Motor neuron (in vitro differentiated cells): ENCODE measurements at regions not wholly inside any gene's neighbourhood (a gene's known extent, or its start where the extent isn't known, plus 50 kb on each side); places are given as distances from the start of the nearest gene placed in this dataset.

ENCODE experiments used
- ATAC-seq, 8 experiments: fragments of 200-7000 bp; cut with Tn5 transposase; replicated peaks in 6 of 8; 2 replicates each; pipeline ENCODE4 v1.8.0; 2021; ENCODE audit warnings: mild to moderate bottlenecking in 8 of 8, moderate library complexity in 8 of 8
- H3K27ac ChIP-seq, 2 donors: fragments of 250-450 bp; sonication (Bioruptor Pico); 2 replicates each; pipeline ENCODE4 v1.9.0; 2021; ENCODE audit warnings: antibody characterized with exemption in 2 of 2, mild to moderate bottlenecking in 2 of 2, moderate library complexity in 1 of 2
- H3K4me1 ChIP-seq, 2 donors: fragments of 250-450 bp; sonication (Bioruptor Pico); replicated peaks in 1 of 2; 2 replicates each; pipeline ENCODE4 v1.6.1; 2021; ENCODE audit warnings: antibody characterized with exemption in 2 of 2, mild to moderate bottlenecking in 2 of 2, moderate library complexity in 1 of 2
- H3K4me3 ChIP-seq, 5 donors: fragments of 250-450 bp; sonication (Bioruptor Pico); 2 replicates each; pipeline ENCODE4 v1.9.0; 2021; ENCODE audit warnings: antibody characterized with exemption in 5 of 5, mild to moderate bottlenecking in 5 of 5, moderate library complexity in 4 of 5
- WGBS, 10 experiments: fragments of 450-650 bp; shearing (Covaris generic); methylation state at CpG; one replicate each; pipeline ENCODE4 v1.0.0; 2022; 5-methylcytosine and 5-hydroxymethylcytosine counted together
- in situ Hi-C, 9 experiments: fragments of 400-800 bp; cut with MboI; loops; one replicate each; pipeline ENCODE4 v1.15.0; 2021; ENCODE audit warnings: low sequenced_read_pairs in 9 of 9, low pct_unique_long_range_greater_than_20kb in 2 of 9; ENCODE audit not compliant: unreplicated experiment in 9 of 9

GRCh38 chr1:199096591-199096990 is 457.8 kb downstream of the PTPRC start:
- 50 to 100% (median 87%) methylated on average over 1 to 6 of the region's 6 CpGs; no CpG with 5 or more reads in 1 of the 10 experiments for WGBS, 10 experiments
- no peaks in the 10 kb centered on the region for H3K4me1 ChIP-seq
- no peak for ATAC-seq
- H3K27ac ChIP-seq, result no peak overlapping the region
- H3K4me3 ChIP-seq, result no peak overlapping the region
- in situ Hi-C loops, result no loop called here

GRCh38 chr1:199098468-199098867 is 459.6 kb downstream of the PTPRC start:
- no peak overlapping the region for H3K27ac ChIP-seq
- no peak overlapping the region for H3K4me3 ChIP-seq
- in situ Hi-C loops, result no loop called here
- H3K4me1 ChIP-seq, result no peaks in the 10 kb centered on the region
- ATAC-seq, result no peak
- WGBS, 10 experiments, result 9 to 100% (median 82%) methylated on average over 1 to 5 of the region's 5 CpGs

- 23 to 98% (median 86%) methylated on average over 2 to 5 of the region's 5 CpGs for WGBS, 10 experiments
- H3K4me3 ChIP-seq, result no peak overlapping the region
- no peaks in the 10 kb centered on the region for H3K4me1 ChIP-seq
- no peak for ATAC-seq
- in situ Hi-C loops, result loop anchor here in 1 of 9 experiments (25.0 kb wide), 1 partner anchor 314 kb away; no protein-coding TSS in a partner anchor
- H3K27ac ChIP-seq, result no peak overlapping the region
Measured at GRCh38 chr1:199101139-199101538, 462.3 kb downstream of the PTPRC start.

- Histone ChIP-seq H3K4me1 (no peaks in the 10 kb centered on the region), H3K4me3 (no peak overlapping the region), H3K27ac (no peak overlapping the region)
- in situ Hi-C loops, result loop anchor here in 1 of 9 experiments (25.0 kb wide), 1 partner anchor 314 kb away; no protein-coding TSS in a partner anchor
- WGBS, 10 experiments, result 0 to 93% (median 74%) methylated on average over 1 to 3 of the region's 3 CpGs; no CpG with 5 or more reads in 2 of the 10 experiments
- ATAC-seq, result no peak
Measured at GRCh38 chr1:199101635-199102034, 462.8 kb downstream of the PTPRC start.

- Histone ChIP-seq H3K27ac (no peak overlapping the region), H3K4me3 (no peak overlapping the region), H3K4me1 (no peaks in the 10 kb centered on the region)
- WGBS, 10 experiments, result 40 to 100% (median 77%) methylated on average over 1 to 3 of the region's 3 CpGs
- in situ Hi-C loops, result loop anchor here in 1 of 9 experiments (25.0 kb wide), 1 partner anchor 315 kb away; no protein-coding TSS in a partner anchor
- no peak for ATAC-seq
Measured at GRCh38 chr1:199102239-199102638, 463.4 kb downstream of the PTPRC start.

- H3K27ac ChIP-seq, result no peak overlapping the region
- no peaks in the 10 kb centered on the region for H3K4me1 ChIP-seq
- no peak for ATAC-seq
- no peak overlapping the region for H3K4me3 ChIP-seq
- WGBS, 10 experiments, result 60 to 100% (median 87%) methylated on average over 1 to 3 of the region's 3 CpGs; no CpG with 5 or more reads in 2 of the 10 experiments
- in situ Hi-C loops, result loop anchor here in 1 of 9 experiments (25.0 kb wide), 1 partner anchor 322 kb away; no protein-coding TSS in a partner anchor
Measured at GRCh38 chr1:199109160-199109559, 470.3 kb downstream of the PTPRC start.

GRCh38 chr1:199112365-199112764 is 473.5 kb downstream of the PTPRC start:
- H3K4me1 ChIP-seq, result no peaks in the 10 kb centered on the region
- in situ Hi-C loops, result loop anchor here in 1 of 9 experiments (25.0 kb wide), 1 partner anchor 325 kb away; no protein-coding TSS in a partner anchor
- no peak overlapping the region for H3K27ac ChIP-seq
- H3K4me3 ChIP-seq, result no peak overlapping the region
- no peak for ATAC-seq

- Histone ChIP-seq H3K4me3 (no peak overlapping the region), H3K4me1 (no peaks in the 10 kb centered on the region), H3K27ac (no peak overlapping the region)
- in situ Hi-C loops, result loop anchor here in 1 of 9 experiments (25.0 kb wide), 1 partner anchor 326 kb away; no protein-coding TSS in a partner anchor
- WGBS, 10 experiments, result 0 to 100% (median 89%) methylated on average over 1 to 2 of the region's 2 CpGs; no CpG with 5 or more reads in 1 of the 10 experiments
- ATAC-seq, result peak in 4 of 8 experiments; percentile 68 to 93 (median 84)
Measured at GRCh38 chr1:199113265-199113869, 474.5 kb downstream of the PTPRC start.

- Histone ChIP-seq H3K4me1 (no peaks in the 10 kb centered on the region), H3K27ac (no peak overlapping the region), H3K4me3 (no peak overlapping the region)
- ATAC-seq, result no peak
- in situ Hi-C loops, result loop anchor here in 1 of 9 experiments (25.0 kb wide), 1 partner anchor 329 kb away; no protein-coding TSS in a partner anchor
Measured at GRCh38 chr1:199116488-199116887, 477.6 kb downstream of the PTPRC start.

- Histone ChIP-seq H3K27ac (no peak overlapping the region), H3K4me3 (no peak overlapping the region), H3K4me1 (no peaks in the 10 kb centered on the region)
- in situ Hi-C loops, result loop anchor here in 1 of 9 experiments (25.0 kb wide), 1 partner anchor 334 kb away; no protein-coding TSS in a partner anchor
- no peak for ATAC-seq
Measured at GRCh38 chr1:199121047-199121446, 482.2 kb downstream of the PTPRC start.

- Histone ChIP-seq H3K4me3 (no peak overlapping the region), H3K27ac (no peak overlapping the region), H3K4me1 (no peaks in the 10 kb centered on the region)
- no peak for ATAC-seq
- WGBS, 10 experiments, result 25 to 88% (median 66%) methylated on average over 2 of the region's 2 CpGs
- in situ Hi-C loops, result loop anchor here in 1 of 9 experiments (25.0 kb wide), 1 partner anchor 335 kb away; no protein-coding TSS in a partner anchor
Measured at GRCh38 chr1:199122085-199122484, 483.2 kb downstream of the PTPRC start.

GRCh38 chr1:199122532-199123311 is 483.9 kb downstream of the PTPRC start:
- H3K4me1 ChIP-seq, result no peaks in the 10 kb centered on the region
- H3K4me3 ChIP-seq, result no peak overlapping the region
- H3K27ac ChIP-seq, result no peak overlapping the region
- in situ Hi-C loops, result loop anchor here in 1 of 9 experiments (25.0 kb wide), 1 partner anchor 335 kb away; no protein-coding TSS in a partner anchor
- ATAC-seq, result no peak

- no peak for ATAC-seq
- WGBS, 10 experiments, result 57 to 100% (median 95%) methylated on average over 1 to 4 of the region's 4 CpGs
- no peaks in the 10 kb centered on the region for H3K4me1 ChIP-seq
- in situ Hi-C loops, result loop anchor here in 1 of 9 experiments (25.0 kb wide), 1 partner anchor 336 kb away; no protein-coding TSS in a partner anchor
- no peak overlapping the region for H3K27ac ChIP-seq
- no peak overlapping the region for H3K4me3 ChIP-seq
Measured at GRCh38 chr1:199123615-199124014, 484.8 kb downstream of the PTPRC start.
